Panc1 (cell line): ENCODE measurements at regions not wholly inside any gene's neighbourhood (a gene's known extent, or its start where the extent isn't known, plus 50 kb on each side); places are given as distances from the start of the nearest gene placed in this dataset.

ENCODE experiments used
- ATAC-seq: fragments of 200-7000 bp; cut with Tn5 transposase; 2 replicates; pipeline ENCODE4 v1.9.1; 2020; ENCODE audit warnings: mild to moderate bottlenecking, moderate library complexity
- BruUV-seq: library from RNA; stranded (reverse); fragments of 400-500 nt; replicated peaks from 2 replicates; lab custom pipeline; 2021; lab: Mats Ljungman, UMichigan
- CTCF ChIA-PET: fragments of 300-600 bp; sonication (Branson Sonifier 250); formaldehyde crosslinking; loops from one replicate; lab custom pipeline; 2022; ENCODE audit warnings: antibody characterized with exemption; lab: Charles Lee
- POLR2A ChIA-PET: fragments of 300-600 bp; sonication (Branson Sonifier 250); formaldehyde crosslinking; loops from one replicate; lab custom pipeline; 2022; ENCODE audit warnings: antibody characterized with exemption; lab: Charles Lee
- DNase-seq: peaks from one replicate; pipeline ENCODE4 v3.0.0-alpha.2; 2010; ENCODE audit warnings: low read depth, low spot score
- H3K27ac ChIP-seq: 2 replicates; pipeline ENCODE4 v1.5.1; 2011; ENCODE audit warnings: mild to moderate bottlenecking, low read length, inconsistent platforms
- H3K27me3 ChIP-seq: fragments of 200-500 bp; sonication (Bioruptor generic); 2 replicates; pipeline ENCODE4 v1.6.0; 2014; ENCODE audit warnings: low read length, inconsistent platforms; ENCODE audit not compliant: control insufficient read depth, insufficient read depth
- H3K36me3 ChIP-seq: fragments of 200-500 bp; sonication (Bioruptor generic); 2 replicates; pipeline ENCODE4 v1.5.1; 2014; ENCODE audit warnings: inconsistent platforms, mild to moderate bottlenecking, low read length, moderate library complexity; ENCODE audit not compliant: control insufficient read depth, insufficient read depth
- H3K4me1 ChIP-seq: 2 replicates; pipeline ENCODE4 v1.5.1; 2011; ENCODE audit warnings: inconsistent platforms, mild to moderate bottlenecking, low read length, moderate library complexity; ENCODE audit not compliant: control insufficient read depth, insufficient read depth
- H3K4me3 ChIP-seq, 2 experiments: 2 replicates each; pipeline ENCODE4 v1.5.1; 2011 to 2012; ENCODE audit warnings: low read depth in 2 of 2, low read length in 2 of 2, mild to moderate bottlenecking in 2 of 2, inconsistent platforms in 1 of 2, moderate library complexity in 1 of 2
- H3K9me3 ChIP-seq: fragments of 200-500 bp; sonication (Bioruptor generic); 2 replicates; pipeline ENCODE4 v1.5.1; 2014; ENCODE audit warnings: low read depth, mild to moderate bottlenecking, inconsistent platforms, low read length, moderate library complexity; ENCODE audit not compliant: control insufficient read depth, insufficient read depth
- POLR2AphosphoS5 ChIP-seq: IDR thresholded peaks from 2 replicates; pipeline ENCODE4 v1.6.1; 2012; ENCODE audit warnings: mild to moderate bottlenecking, low read depth, low read length, moderate library complexity
- SIN3A ChIP-seq: IDR thresholded peaks from 2 replicates; pipeline ENCODE4 v1.6.1; 2012; ENCODE audit warnings: low read depth, mild to moderate bottlenecking, low read length, moderate library complexity, borderline replicate concordance; ENCODE audit not compliant: insufficient read depth
- TCF7L2 ChIP-seq: IDR thresholded peaks from 2 replicates; pipeline ENCODE4 v1.6.1; 2011; ENCODE audit warnings: mild to moderate bottlenecking, low read depth, low read length, inconsistent platforms
- in situ Hi-C: cut with HindIII; loops from 2 replicates; pipeline ENCODE4 v1.10.0; 2016; ENCODE audit warnings: low sequenced_read_pairs, low pct_unique_long_range_greater_than_20kb
- intact Hi-C: fragments of 100-400 bp; cut with micrococcal nuclease; formaldehyde crosslinking; loops from one replicate; pipeline ENCODE4 v1.10.0; 2022; ENCODE audit not compliant: unreplicated experiment
- TF ChIP-seq, protein P1 (sequence below), 2 experiments: IDR thresholded peaks; 2 replicates each; pipeline ENCODE4 v1.6.1; 2011 to 2012; ENCODE audit warnings: low read depth in 2 of 2, control low read depth in 1 of 2, low read length in 1 of 2, mild to moderate bottlenecking in 1 of 2, moderate library complexity in 1 of 2; ENCODE audit not compliant: insufficient read depth in 1 of 2
- TF ChIP-seq, protein P2 (sequence below): fragments of 450-650 bp; IDR thresholded peaks from 2 replicates; pipeline ENCODE4 v1.5.1; 2017; ENCODE audit warnings: mild to moderate bottlenecking

DNA sequence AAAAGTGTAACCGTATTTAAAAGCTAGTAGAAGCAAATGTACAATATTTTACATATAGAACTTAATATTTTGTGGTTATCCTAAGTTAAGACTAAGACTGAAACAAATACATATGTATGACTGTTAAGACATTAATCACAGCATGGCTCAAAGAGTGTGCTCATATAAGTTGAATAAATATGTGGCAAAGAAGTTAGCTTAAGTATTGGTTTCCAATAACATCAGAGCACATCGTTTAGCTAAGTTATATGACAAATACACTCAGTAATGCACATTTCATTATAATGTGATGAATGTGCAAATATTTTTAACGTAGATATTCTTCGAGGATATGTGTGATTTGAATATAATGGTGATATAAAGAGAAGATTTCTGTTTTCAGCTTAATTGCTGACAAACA, 253.8 kb downstream of the SLITRK5 start:
- Histone ChIP-seq H3K27me3 (no peaks in the 10 kb centered on the region), H3K4me3 (no peak overlapping the region), H3K9me3 (no peaks in the 10 kb centered on the region), H3K27ac (no peak overlapping the region), H3K4me1 (no peaks in the 10 kb centered on the region), H3K36me3 (no peaks in the 10 kb centered on the region)
- in situ Hi-C loops, result no loop called here
- ATAC-seq (no peak), DNase-seq (no peak)
- ChIA-PET POLR2A (no interaction called here), CTCF (no interaction called here)
- TF ChIP-seq, protein P1, sequence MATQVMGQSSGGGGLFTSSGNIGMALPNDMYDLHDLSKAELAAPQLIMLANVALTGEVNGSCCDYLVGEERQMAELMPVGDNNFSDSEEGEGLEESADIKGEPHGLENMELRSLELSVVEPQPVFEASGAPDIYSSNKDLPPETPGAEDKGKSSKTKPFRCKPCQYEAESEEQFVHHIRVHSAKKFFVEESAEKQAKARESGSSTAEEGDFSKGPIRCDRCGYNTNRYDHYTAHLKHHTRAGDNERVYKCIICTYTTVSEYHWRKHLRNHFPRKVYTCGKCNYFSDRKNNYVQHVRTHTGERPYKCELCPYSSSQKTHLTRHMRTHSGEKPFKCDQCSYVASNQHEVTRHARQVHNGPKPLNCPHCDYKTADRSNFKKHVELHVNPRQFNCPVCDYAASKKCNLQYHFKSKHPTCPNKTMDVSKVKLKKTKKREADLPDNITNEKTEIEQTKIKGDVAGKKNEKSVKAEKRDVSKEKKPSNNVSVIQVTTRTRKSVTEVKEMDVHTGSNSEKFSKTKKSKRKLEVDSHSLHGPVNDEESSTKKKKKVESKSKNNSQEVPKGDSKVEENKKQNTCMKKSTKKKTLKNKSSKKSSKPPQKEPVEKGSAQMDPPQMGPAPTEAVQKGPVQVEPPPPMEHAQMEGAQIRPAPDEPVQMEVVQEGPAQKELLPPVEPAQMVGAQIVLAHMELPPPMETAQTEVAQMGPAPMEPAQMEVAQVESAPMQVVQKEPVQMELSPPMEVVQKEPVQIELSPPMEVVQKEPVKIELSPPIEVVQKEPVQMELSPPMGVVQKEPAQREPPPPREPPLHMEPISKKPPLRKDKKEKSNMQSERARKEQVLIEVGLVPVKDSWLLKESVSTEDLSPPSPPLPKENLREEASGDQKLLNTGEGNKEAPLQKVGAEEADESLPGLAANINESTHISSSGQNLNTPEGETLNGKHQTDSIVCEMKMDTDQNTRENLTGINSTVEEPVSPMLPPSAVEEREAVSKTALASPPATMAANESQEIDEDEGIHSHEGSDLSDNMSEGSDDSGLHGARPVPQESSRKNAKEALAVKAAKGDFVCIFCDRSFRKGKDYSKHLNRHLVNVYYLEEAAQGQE (IDR thresholded peaks at IDR 0.05; ENCODE audit: insufficient read depth in 1 of 2, low read depth in 2 of 2, low read length in 1 of 2), result no peak
- TF ChIP-seq, protein P2, sequence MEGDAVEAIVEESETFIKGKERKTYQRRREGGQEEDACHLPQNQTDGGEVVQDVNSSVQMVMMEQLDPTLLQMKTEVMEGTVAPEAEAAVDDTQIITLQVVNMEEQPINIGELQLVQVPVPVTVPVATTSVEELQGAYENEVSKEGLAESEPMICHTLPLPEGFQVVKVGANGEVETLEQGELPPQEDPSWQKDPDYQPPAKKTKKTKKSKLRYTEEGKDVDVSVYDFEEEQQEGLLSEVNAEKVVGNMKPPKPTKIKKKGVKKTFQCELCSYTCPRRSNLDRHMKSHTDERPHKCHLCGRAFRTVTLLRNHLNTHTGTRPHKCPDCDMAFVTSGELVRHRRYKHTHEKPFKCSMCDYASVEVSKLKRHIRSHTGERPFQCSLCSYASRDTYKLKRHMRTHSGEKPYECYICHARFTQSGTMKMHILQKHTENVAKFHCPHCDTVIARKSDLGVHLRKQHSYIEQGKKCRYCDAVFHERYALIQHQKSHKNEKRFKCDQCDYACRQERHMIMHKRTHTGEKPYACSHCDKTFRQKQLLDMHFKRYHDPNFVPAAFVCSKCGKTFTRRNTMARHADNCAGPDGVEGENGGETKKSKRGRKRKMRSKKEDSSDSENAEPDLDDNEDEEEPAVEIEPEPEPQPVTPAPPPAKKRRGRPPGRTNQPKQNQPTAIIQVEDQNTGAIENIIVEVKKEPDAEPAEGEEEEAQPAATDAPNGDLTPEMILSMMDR, result no peak
- TF ChIP-seq POLR2AphosphoS5 (no peak), SIN3A (no peak), TCF7L2 (no peak)
- intact Hi-C loops, result no loop called here
- BruUV-seq, result no TSS peak

DNA sequence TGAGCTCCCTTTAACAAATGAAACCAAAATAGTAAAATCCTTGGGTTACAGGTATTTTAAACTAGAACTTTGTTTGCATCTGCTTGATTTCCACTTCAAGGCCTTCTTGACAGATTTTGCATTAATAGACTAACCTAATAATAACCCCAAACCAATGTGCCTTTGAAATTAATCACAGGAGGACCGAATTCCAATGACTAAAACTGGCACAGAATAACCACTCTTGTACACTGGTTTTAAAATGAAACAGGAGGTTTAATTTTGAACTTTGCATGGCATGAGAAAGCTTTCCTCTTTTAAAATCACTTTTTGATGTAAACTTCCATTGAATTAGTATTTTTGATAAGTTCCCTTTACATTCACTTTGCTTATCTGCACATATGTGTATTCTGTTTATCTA, 269.6 kb downstream of the SLITRK5 start:
- DNase-seq, result no peak
- H3K27me3 ChIP-seq, result no peaks in the 10 kb centered on the region
- no TSS peak for BruUV-seq
- no peaks in the 10 kb centered on the region for H3K9me3 ChIP-seq
- ATAC-seq, result no peak
- no peaks in the 10 kb centered on the region for H3K36me3 ChIP-seq
- no peaks in the 10 kb centered on the region for H3K4me1 ChIP-seq
- intact Hi-C loops (no loop called here), in situ Hi-C loops (no loop called here)
- no peak overlapping the region for H3K27ac ChIP-seq
- ChIA-PET POLR2A (no interaction called here), CTCF (no interaction called here)
- TF ChIP-seq SIN3A, result no peak
- no peak for TF ChIP-seq TCF7L2
- TF ChIP-seq, protein P1 (IDR thresholded peaks at IDR 0.05; ENCODE audit: insufficient read depth in 1 of 2, low read depth in 2 of 2, low read length in 1 of 2), result no peak
- no peak for TF ChIP-seq POLR2AphosphoS5
- TF ChIP-seq, protein P2, result no peak
- H3K4me3 ChIP-seq, result no peak overlapping the region
